ENCODE measurements at regions not wholly inside any gene's neighbourhood (a gene's known extent, or its start where the extent isn't known, plus 50 kb on each side); places are given as distances from the start of the nearest gene placed in this dataset.
"Not testable (repeated sequence)": the region's sequence is repeated elsewhere in the genome, so short reads cannot be mapped to it uniquely, and the experiment has no call there.

GRCh38 chr6:82118150-82118562 lies 129.4 kb downstream of the IBTK start:
- DNase-seq (ENCODE audit: low spot score) = no peak

- DNase-seq (ENCODE audit: low spot score) = no peak
Observed at GRCh38 chr6:82114748-82115147, 132.8 kb downstream of the IBTK start.

GRCh38 chr6:82113231-82113630 lies 134.3 kb downstream of the IBTK start:
- DNase-seq (ENCODE audit: low spot score) = no peak

DNA sequence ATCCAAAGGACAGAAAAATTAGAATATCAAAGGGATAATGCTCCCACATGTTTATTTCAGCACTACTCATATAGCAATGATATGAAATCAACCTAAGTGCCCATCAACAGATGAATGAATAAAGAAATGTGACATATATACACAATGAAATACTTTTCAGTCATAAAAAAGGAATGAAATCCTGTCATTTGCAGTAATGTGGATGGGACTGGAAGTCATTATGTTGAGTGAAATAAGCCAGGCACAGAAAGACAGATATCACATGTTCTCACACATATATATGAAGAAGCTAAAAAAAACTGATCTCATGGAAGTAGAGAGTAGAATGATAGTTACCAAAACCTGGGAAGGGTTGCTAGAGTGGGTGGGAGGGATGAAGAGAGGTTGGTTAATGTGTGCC lies 135.7 kb downstream of the IBTK start:
- no peak for DNase-seq (ENCODE audit: low spot score)

- no peak for DNase-seq (ENCODE audit: low spot score)
Observed at GRCh38 chr6:82111114-82111513, 136.4 kb downstream of the IBTK start.

GRCh38 chr6:82103171-82103570 lies 144.4 kb downstream of the IBTK start:
- DNase-seq (ENCODE audit: low spot score) = not testable (repeated sequence)

GRCh38 chr6:82101374-82102114 lies 146.0 kb downstream of the IBTK start:
- not testable (repeated sequence) for DNase-seq (ENCODE audit: low spot score)

DNA sequence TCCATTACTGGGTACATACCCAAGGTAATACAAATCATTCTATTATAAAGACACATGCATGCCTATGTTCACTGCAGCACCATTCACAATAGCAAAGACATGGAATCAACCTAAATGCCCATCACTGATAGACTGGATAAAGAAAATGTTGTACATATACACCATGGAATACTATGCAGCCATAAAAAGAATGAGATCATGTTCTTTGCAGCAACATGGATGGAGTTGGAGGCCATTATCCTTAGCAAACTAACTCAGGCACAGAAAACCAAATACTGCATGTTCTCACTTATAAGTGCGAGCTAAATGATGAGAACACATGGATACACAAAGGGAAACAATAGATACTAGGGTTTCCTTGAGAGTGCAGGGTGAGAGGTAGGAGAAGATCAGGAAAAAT lies 146.8 kb downstream of the IBTK start:
- not testable (repeated sequence) for DNase-seq (ENCODE audit: low spot score)

GRCh38 chr6:82097676-82098075 lies 149.9 kb downstream of the IBTK start:
- DNase-seq (ENCODE audit: low spot score) = no peak

DNA sequence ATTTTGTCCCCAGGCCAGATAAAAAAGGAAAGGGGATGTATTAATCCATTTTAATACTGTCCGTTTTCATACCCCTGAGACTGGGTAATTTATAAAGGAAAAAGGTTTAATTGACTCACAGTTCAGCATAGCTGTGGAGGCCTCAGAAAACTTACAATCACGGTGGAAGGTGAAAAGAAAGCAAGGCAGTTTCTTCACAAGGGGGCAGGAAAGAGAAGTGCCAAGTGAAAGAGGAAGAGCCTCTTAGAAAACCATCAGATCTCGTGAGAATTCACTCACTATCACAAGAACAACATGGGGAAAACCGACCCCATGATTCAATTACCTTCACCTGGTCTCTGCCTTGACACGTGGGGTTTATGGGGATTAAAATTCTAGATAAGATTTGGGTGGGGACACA lies 152.5 kb downstream of the IBTK start:
- no peak for DNase-seq (ENCODE audit: low spot score)

- no peak for DNase-seq (ENCODE audit: low spot score)
Observed at GRCh38 chr6:82094166-82094806, 153.3 kb downstream of the IBTK start.

DNA sequence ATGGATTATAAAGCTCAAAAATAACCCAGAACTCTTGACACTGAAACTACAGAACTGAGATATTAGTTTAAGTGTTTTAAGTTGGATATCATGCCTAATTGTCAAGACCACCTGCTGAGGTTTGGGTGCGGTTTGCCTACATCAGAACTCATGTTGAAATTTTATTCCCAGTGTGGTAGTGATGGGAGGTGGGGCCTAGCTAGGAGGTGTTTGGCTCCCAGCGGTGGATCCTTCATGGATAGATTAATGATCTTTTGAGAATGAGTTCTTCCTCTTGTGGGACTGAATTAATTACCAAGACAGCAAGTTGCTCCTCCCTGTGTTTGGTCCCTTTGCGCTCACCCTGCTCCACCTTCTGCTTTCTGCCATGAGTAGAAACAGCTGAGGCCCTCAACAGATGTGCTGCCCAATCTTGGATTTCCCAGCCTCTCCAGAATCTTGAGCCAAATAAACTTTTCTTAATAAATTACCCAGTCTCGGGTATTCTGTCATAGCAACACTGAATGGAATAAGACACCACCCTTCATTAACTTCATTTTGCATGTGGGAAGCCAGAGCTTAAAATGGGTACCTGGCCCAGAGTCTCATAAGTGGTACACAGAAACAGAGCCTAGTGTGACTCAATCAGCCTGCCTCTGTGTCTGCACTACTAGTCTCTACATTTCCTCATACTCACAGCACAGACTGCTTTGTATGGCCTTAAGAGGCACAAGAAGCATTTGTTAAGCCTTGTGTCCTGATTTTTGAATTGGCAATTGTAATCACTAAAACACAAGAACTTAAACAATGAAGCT lies 158.4 kb downstream of the IBTK start:
- no peak for DNase-seq (ENCODE audit: low spot score)

GRCh38 chr6:82086944-82087343 lies 160.6 kb downstream of the IBTK start:
- DNase-seq (ENCODE audit: low spot score) = no peak

DNA sequence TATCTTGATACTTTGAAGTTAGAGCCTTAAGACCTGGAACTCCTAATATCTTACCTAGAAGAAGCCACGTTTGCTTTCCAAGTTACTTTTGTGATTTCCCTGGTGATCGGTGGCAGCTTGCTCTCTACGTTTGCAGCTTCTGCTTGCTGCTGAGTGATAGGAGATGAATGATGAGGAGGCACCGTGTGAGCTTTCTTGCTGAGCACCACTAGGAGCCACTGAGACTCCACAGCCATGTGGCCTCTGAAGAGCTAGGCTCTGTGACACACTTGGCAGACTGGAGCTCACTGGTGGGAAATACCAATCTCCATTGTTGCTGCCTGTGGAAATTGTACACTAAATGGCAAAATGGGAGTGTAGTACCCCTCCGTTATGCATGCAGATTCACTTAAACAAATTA lies 161.8 kb downstream of the IBTK start:
- no peak for DNase-seq (ENCODE audit: low spot score)

GRCh38 chr6:82084324-82084920 lies 163.1 kb downstream of the IBTK start:
- DNase-seq (ENCODE audit: low spot score) = no peak

GRCh38 chr6:82083646-82084045 lies 163.9 kb downstream of the IBTK start:
- DNase-seq (ENCODE audit: low spot score) = no peak

DNA sequence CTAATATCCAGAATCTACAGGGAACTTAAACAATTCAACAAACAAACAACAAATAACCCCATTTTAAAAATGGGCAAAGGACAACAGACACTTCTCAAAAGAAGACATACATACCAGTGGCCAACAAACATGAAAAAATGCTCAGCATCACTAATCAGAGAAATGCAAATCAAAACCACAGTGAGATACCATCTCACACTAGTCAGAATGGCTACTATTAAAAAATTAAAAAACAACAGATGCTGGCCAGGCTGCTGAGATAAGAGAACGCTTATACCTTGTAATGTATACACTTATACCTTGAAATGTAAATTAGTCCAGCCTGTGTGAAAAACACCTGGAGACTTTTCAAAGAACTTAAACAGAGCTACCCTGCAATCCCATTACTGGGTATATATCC lies 166.8 kb downstream of the IBTK start:
- no peak for DNase-seq (ENCODE audit: low spot score)

GRCh38 chr6:82078286-82078908 lies 169.1 kb downstream of the IBTK start:
- DNase-seq (ENCODE audit: low spot score) = no peak

GRCh38 chr6:82076916-82077315 lies 170.6 kb downstream of the IBTK start:
- no peak for DNase-seq (ENCODE audit: low spot score)

GRCh38 chr6:82074556-82074955 lies 173.0 kb downstream of the IBTK start:
- no peak for DNase-seq (ENCODE audit: low spot score)

DNA sequence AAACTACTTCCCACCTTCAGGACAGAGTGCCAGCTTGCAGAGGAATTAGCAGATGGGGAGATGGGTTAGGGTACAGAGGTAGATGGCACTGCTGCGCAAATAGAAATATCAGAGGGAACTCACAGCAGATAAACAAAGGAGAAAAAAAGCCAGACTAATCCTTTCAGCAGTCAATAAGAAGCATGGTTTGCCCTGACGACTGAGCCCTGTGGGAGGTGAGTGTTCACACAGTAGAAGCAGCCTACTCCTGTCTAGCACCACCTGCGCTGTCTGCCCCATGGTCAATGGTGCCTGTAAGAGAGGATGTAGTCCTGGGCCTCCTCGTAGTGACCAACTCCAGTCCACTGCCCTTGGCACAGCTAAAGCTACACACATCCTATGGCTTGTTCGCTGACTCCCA lies 174.1 kb downstream of the IBTK start:
- DNase-seq (ENCODE audit: low spot score) = no peak

GRCh38 chr6:82072751-82073150 lies 174.8 kb downstream of the IBTK start:
- no peak for DNase-seq (ENCODE audit: low spot score)

Data from activated CD4-positive, alpha-beta T cell treated with anti-CD3 and anti-CD28 coated beads, Interleukin-2, Interleukin-4, amounts not matched to agents 100 ng/mL and 50 ng/mL, durations not matched to agents 16 hours and 8 hours (primary cell).